Caco-2 (cell line): ENCODE measurements at regions not wholly inside any gene's neighbourhood (a gene's known extent, or its start where the extent isn't known, plus 50 kb on each side); places are given as distances from the start of the nearest gene placed in this dataset.

Experiments used
- BruUV-seq: library from RNA; stranded (reverse); fragments of 400-500 nt; replicated peaks from 2 replicates; lab custom pipeline; 2021; lab: Mats Ljungman, UMichigan
- CTCF ChIA-PET: fragments of 300-600 bp; sonication (Branson Sonifier 250); formaldehyde crosslinking; loops from one replicate; lab custom pipeline; 2022; ENCODE audit warnings: antibody characterized with exemption; lab: Charles Lee
- POLR2A ChIA-PET: fragments of 300-600 bp; sonication (Branson Sonifier 250); formaldehyde crosslinking; loops from one replicate; lab custom pipeline; 2022; ENCODE audit warnings: antibody characterized with exemption; lab: Charles Lee
- DNase-seq, 2 experiments: peaks; one replicate each; pipeline versions ENCODE4 v3.0.0 to v3.0.0-alpha.2; 2020 to 2022
- H3K27me3 ChIP-seq: replicated peaks from 2 replicates; pipeline ENCODE4 v1.6.0; 2011; ENCODE audit warnings: low read length; ENCODE audit not compliant: control insufficient read depth, insufficient read depth
- H3K36me3 ChIP-seq: 2 replicates; pipeline ENCODE4 v1.5.1; 2011; ENCODE audit warnings: low read length; ENCODE audit not compliant: control insufficient read depth, insufficient read depth
- H3K4me1 ChIP-seq: fragments of 250-450 bp; sonication (Bioruptor Pico); 2 replicates; pipeline ENCODE4 v1.5.1; 2020; ENCODE audit warnings: mild to moderate bottlenecking
- H3K4me3 ChIP-seq: 2 replicates; pipeline ENCODE4 v1.5.1; 2011; ENCODE audit warnings: low read depth, mild to moderate bottlenecking, control low read depth, low read length
- H3K9me3 ChIP-seq: fragments of 250-450 bp; sonication (Bioruptor Pico); 2 replicates; pipeline ENCODE4 v1.5.1; 2020; ENCODE audit warnings: mild to moderate bottlenecking, moderate library complexity
- H3K27ac Mint-ChIP-seq: one replicate; pipeline ENCODE4 v1.8.0; 2022; ENCODE audit warnings: mixed read lengths; ENCODE audit not compliant: unreplicated experiment
- H3K27me3 Mint-ChIP-seq: one replicate; pipeline ENCODE4 v1.8.0; 2022; ENCODE audit warnings: mixed read lengths; ENCODE audit not compliant: insufficient read depth, unreplicated experiment
- H3K36me3 Mint-ChIP-seq: one replicate; pipeline ENCODE4 v1.8.0; 2022; ENCODE audit warnings: mild to moderate bottlenecking, mixed read lengths; ENCODE audit not compliant: insufficient read depth, unreplicated experiment
- H3K4me1 Mint-ChIP-seq: one replicate; pipeline ENCODE4 v1.8.0; 2022; ENCODE audit warnings: low read depth, mixed read lengths; ENCODE audit not compliant: unreplicated experiment
- H3K4me3 Mint-ChIP-seq: one replicate; pipeline ENCODE4 v1.8.0; 2022; ENCODE audit warnings: mild to moderate bottlenecking, moderate library complexity, mixed read lengths; ENCODE audit not compliant: unreplicated experiment
- H3K9me3 Mint-ChIP-seq: one replicate; pipeline ENCODE4 v1.8.0; 2022; ENCODE audit warnings: mixed read lengths; ENCODE audit not compliant: unreplicated experiment
- intact Hi-C: fragments of 100-400 bp; cut with micrococcal nuclease; formaldehyde crosslinking; loops from one replicate; pipeline ENCODE4 v1.10.0; 2022; ENCODE audit not compliant: unreplicated experiment
- TF ChIP-seq, protein P1 (sequence below), 2 experiments: fragments of 200-600 bp in 1 of 2; IDR thresholded peaks; 1 replicate in 1 of 2; 2 replicates in 1 of 2; pipeline versions ENCODE4 v1.5.1 to v1.8.0; 2011 to 2022; ENCODE audit warnings: antibody characterized with exemption in 1 of 2, control low read depth in 1 of 2, inconsistent platforms in 1 of 2, low read depth in 1 of 2, low read length in 1 of 2, mild to moderate bottlenecking in 1 of 2, moderate library complexity in 1 of 2; ENCODE audit not compliant: insufficient read depth in 1 of 2, severe bottlenecking in 1 of 2, unreplicated experiment in 1 of 2

DNA sequence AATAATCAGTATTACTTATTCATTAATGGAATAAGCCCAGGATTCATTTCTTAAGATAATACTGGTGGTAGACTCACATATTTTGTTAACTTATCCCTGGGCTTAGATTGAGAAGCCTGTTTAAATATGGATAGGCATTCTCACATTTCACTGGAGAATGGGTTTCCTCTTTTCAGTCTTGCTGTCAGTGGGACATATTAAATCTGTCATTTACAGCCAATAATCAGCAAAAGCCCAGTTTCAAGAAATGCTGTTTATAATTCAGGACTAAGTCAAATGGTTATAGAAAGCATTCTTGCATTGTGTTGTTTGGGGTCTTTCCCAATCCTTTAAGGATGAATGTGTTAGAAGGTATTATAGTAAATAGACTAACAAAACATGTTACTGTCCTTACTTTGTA is 143.7 kb upstream of the NAALADL2 start:
- Mint-ChIP-seq H3K27ac (no peak overlapping the region), H3K9me3 (no peaks in the 10 kb centered on the region), H3K27me3 (no peaks in the 10 kb centered on the region), H3K36me3 (no peaks in the 10 kb centered on the region), H3K4me3 (no peak overlapping the region), H3K4me1 (no peaks in the 10 kb centered on the region)
- ChIA-PET POLR2A (no interaction called here), CTCF (no interaction called here)
- TF ChIP-seq, protein P1, sequence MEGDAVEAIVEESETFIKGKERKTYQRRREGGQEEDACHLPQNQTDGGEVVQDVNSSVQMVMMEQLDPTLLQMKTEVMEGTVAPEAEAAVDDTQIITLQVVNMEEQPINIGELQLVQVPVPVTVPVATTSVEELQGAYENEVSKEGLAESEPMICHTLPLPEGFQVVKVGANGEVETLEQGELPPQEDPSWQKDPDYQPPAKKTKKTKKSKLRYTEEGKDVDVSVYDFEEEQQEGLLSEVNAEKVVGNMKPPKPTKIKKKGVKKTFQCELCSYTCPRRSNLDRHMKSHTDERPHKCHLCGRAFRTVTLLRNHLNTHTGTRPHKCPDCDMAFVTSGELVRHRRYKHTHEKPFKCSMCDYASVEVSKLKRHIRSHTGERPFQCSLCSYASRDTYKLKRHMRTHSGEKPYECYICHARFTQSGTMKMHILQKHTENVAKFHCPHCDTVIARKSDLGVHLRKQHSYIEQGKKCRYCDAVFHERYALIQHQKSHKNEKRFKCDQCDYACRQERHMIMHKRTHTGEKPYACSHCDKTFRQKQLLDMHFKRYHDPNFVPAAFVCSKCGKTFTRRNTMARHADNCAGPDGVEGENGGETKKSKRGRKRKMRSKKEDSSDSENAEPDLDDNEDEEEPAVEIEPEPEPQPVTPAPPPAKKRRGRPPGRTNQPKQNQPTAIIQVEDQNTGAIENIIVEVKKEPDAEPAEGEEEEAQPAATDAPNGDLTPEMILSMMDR (IDR thresholded peaks at IDR 0.05; ENCODE audit: insufficient read depth in 1 of 2, low read depth in 1 of 2, low read length in 1 of 2, severe bottlenecking in 1 of 2, unreplicated experiment in 1 of 2): no peak
- Histone ChIP-seq H3K27me3 (no peaks in the 10 kb centered on the region), H3K4me3 (no peak overlapping the region), H3K4me1 (no peaks in the 10 kb centered on the region), H3K36me3 (no peaks in the 10 kb centered on the region), H3K9me3 (no peaks in the 10 kb centered on the region)
- intact Hi-C loops: no loop called here
- no TSS peak for BruUV-seq
- no peak for DNase-seq

DNA sequence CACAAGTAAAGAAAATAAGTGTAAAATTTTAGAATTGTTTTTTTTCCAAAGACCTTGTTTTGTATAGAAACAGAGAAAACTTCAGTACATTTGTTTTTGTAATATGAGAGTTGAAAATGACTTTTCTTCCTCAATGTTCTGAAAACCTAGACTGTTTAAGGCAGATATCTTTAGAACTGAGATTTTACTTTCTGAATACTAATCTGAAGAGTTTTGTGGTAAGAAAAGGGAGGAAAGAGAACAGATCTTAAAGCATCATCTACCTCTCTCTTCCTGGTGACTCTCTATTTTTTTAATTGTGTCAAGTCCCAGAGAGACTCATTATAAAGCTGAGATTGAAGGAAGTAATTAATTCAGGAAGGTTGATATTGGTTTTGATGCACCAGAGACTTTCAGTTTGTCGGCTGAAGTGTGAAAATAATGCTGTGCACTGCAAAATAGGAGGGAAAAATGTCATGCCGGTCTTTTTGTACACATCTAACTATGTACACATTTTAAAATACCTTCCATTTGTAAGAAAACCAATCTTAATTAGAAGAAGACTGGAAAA is 142.1 kb upstream of the NAALADL2 start:
- Mint-ChIP-seq H3K36me3 (no peaks in the 10 kb centered on the region), H3K27me3 (no peaks in the 10 kb centered on the region), H3K4me3 (no peak overlapping the region), H3K4me1 (no peaks in the 10 kb centered on the region), H3K9me3 (no peaks in the 10 kb centered on the region), H3K27ac (no peak overlapping the region)
- DNase-seq: no peak
- BruUV-seq: no TSS peak
- ChIA-PET CTCF (no interaction called here), POLR2A (no interaction called here)
- TF ChIP-seq, protein P1 (IDR thresholded peaks at IDR 0.05; ENCODE audit: insufficient read depth in 1 of 2, low read depth in 1 of 2, low read length in 1 of 2, severe bottlenecking in 1 of 2, unreplicated experiment in 1 of 2): no peak
- H3K4me1 ChIP-seq: no peaks in the 10 kb centered on the region
- no peaks in the 10 kb centered on the region for H3K27me3 ChIP-seq
- H3K4me3 ChIP-seq: no peak overlapping the region
- intact Hi-C loops: no loop called here
- no peaks in the 10 kb centered on the region for H3K36me3 ChIP-seq
- no peaks in the 10 kb centered on the region for H3K9me3 ChIP-seq

DNA sequence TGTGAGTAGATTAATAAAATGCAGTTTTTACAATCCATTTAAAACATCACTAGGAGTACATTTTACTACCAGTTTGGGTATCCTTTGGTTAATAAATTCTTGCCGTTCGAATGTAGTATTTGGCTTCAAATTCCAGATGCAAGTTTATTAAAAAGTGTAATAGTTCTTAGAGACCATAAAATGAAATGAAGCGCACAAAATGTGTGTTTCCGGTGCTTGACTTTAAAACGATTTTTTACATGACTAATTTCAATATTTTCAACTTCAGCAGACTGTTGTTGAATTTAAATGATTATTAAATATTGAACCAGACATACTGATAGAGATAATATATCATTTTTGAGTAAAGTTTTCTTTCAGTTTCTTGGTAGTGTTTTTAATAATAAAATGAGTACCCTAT is 138.4 kb upstream of the NAALADL2 start:
- no peak overlapping the region for H3K27ac Mint-ChIP-seq
- no TSS peak for BruUV-seq

More for the DNA sequence above, 138.4 kb upstream of the NAALADL2 start:
- Mint-ChIP-seq H3K36me3 (no peaks in the 10 kb centered on the region), H3K9me3 (no peaks in the 10 kb centered on the region), H3K27me3 (no peaks in the 10 kb centered on the region), H3K4me1 (no peaks in the 10 kb centered on the region), H3K4me3 (no peak overlapping the region)
- intact Hi-C loops: no loop called here
- Histone ChIP-seq H3K27me3 (no peaks in the 10 kb centered on the region), H3K36me3 (no peaks in the 10 kb centered on the region), H3K4me3 (no peak overlapping the region), H3K9me3 (no peaks in the 10 kb centered on the region), H3K4me1 (no peaks in the 10 kb centered on the region)
- DNase-seq: no peak
- CTCF ChIA-PET: no interaction called here
- POLR2A ChIA-PET: no interaction called here
- TF ChIP-seq, protein P1 (IDR thresholded peaks at IDR 0.05; ENCODE audit: insufficient read depth in 1 of 2, low read depth in 1 of 2, low read length in 1 of 2, severe bottlenecking in 1 of 2, unreplicated experiment in 1 of 2): no peak
